Keratinocyte (primary cell): ENCODE measurements at regions not wholly inside any gene's neighbourhood (a gene's known extent, or its start where the extent isn't known, plus 50 kb on each side); places are given as distances from the start of the nearest gene placed in this dataset.

Experiments used
- DNase-seq: peaks from one replicate; pipeline ENCODE4 v3.0.0-alpha.2; 2011; ENCODE audit warnings: low read depth, missing footprints, low spot score
- FAIRE-seq: peaks from 2 replicates; lab custom pipeline; 2011; peaks lifted over from hg19 to GRCh38; lab: Jason Lieb, UNC
- H2AFZ ChIP-seq: 2 replicates; pipeline ENCODE4 v1.6.0; 2012; ENCODE audit warnings: low read length, control low read depth, inconsistent platforms; ENCODE audit not compliant: control insufficient read depth
- H3K27ac ChIP-seq: 2 replicates; pipeline ENCODE4 v1.5.1; 2011; ENCODE audit warnings: low read length; ENCODE audit not compliant: control insufficient read depth, insufficient read depth
- H3K27me3 ChIP-seq: 3 replicates; pipeline ENCODE4 v1.6.0; 2011; ENCODE audit warnings: low read length; ENCODE audit not compliant: control insufficient read depth, insufficient read depth; ENCODE audit errors: extremely low read depth
- H3K36me3 ChIP-seq, 2 experiments: 2 replicates in 1 of 2; 3 replicates in 1 of 2; pipeline ENCODE4 v1.5.1; 2011; ENCODE audit warnings: low read length in 2 of 2, mild to moderate bottlenecking in 1 of 2; ENCODE audit not compliant: control insufficient read depth in 2 of 2, insufficient read depth in 2 of 2; ENCODE audit errors: extremely low read depth in 1 of 2
- H3K4me1 ChIP-seq: 3 replicates; pipeline ENCODE4 v1.5.1; 2011; ENCODE audit warnings: low read length; ENCODE audit not compliant: control insufficient read depth, insufficient read depth; ENCODE audit errors: extremely low read depth
- H3K4me2 ChIP-seq: 3 replicates; pipeline ENCODE4 v1.6.0; 2011; ENCODE audit warnings: low read depth, low read length; ENCODE audit not compliant: control insufficient read depth, insufficient read depth; ENCODE audit errors: extremely low read depth
- H3K4me3 ChIP-seq, 3 experiments: fragments of 200-600 bp in 1 of 3; sonication (generic) in 1 of 3; 2 replicates in 2 of 3; 3 replicates in 1 of 3; pipeline ENCODE4 v1.5.1; 2011 to 2016; ENCODE audit warnings: low read length in 3 of 3, mild to moderate bottlenecking in 3 of 3, control low read depth in 2 of 3, inconsistent platforms in 1 of 3, low read depth in 1 of 3, mixed read lengths in 1 of 3, mixed run types in 1 of 3, moderate library complexity in 1 of 3; ENCODE audit not compliant: control insufficient read depth in 2 of 3, insufficient read depth in 2 of 3; ENCODE audit errors: extremely low read depth in 1 of 3
- H3K79me2 ChIP-seq: 2 replicates; pipeline ENCODE4 v1.6.0; 2012; ENCODE audit warnings: low read length; ENCODE audit not compliant: control insufficient read depth, insufficient read depth
- H3K9ac ChIP-seq: 3 replicates; pipeline ENCODE4 v1.6.0; 2011; ENCODE audit warnings: low read length; ENCODE audit not compliant: control insufficient read depth, insufficient read depth; ENCODE audit errors: extremely low read depth
- H3K9me1 ChIP-seq: 3 replicates; pipeline ENCODE4 v1.6.0; 2011; ENCODE audit warnings: low read length; ENCODE audit not compliant: control insufficient read depth, insufficient read depth; ENCODE audit errors: extremely low read depth
- H3K9me3 ChIP-seq: 2 replicates; pipeline ENCODE4 v1.5.1; 2012; ENCODE audit warnings: low read depth, low read length; ENCODE audit not compliant: control insufficient read depth
- H4K20me1 ChIP-seq: 3 replicates; pipeline ENCODE4 v1.6.0; 2011; ENCODE audit warnings: low read length; ENCODE audit not compliant: control insufficient read depth, insufficient read depth; ENCODE audit errors: extremely low read depth
- EZH2 ChIP-seq: IDR thresholded peaks from one replicate; pipeline ENCODE4 v1.6.1; 2012; ENCODE audit warnings: inconsistent platforms, mild to moderate bottlenecking, low read length, moderate library complexity
- dilution Hi-C: fragments of 300-500 bp; cut with MboI; formaldehyde crosslinking; loops from one replicate; pipeline ENCODE4 v1.7.0; 2020; ENCODE audit warnings: low sequenced_read_pairs; ENCODE audit not compliant: extremely low pct_ligation_motif_present
- TF ChIP-seq, protein P1 (sequence below), 3 experiments: IDR thresholded peaks in 1 of 3; conservative IDR thresholded peaks in 1 of 3; optimal IDR thresholded peaks in 1 of 3; 2 replicates in 2 of 3; 3 replicates in 1 of 3; pipeline versions ENCODE3 to v1.5.1; 2011; ENCODE audit warnings: low read length in 3 of 3, mild to moderate bottlenecking in 3 of 3, moderate library complexity in 2 of 3, control low read depth in 1 of 3, inconsistent platforms in 1 of 3; ENCODE audit not compliant: insufficient read depth in 2 of 3; ENCODE audit errors: extremely low read depth in 1 of 3

DNA sequence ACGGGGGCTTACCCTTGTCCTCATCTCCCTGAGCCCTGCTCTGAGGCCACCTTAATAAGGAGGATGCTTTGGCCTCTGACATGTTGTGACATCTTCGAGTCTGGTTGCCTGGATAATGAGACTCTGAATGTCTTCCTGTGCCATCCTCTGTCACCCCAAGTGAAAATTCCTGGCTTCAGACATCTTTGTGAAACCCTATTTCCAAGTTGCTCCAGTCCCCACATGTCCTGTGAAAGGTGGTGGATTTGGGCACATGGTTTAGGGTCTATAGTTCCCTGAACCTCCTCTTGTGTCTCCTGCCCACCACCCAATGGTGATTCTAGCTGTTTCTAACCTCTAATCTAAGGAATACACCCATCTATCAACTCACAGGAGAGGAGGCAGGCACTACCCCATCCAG lies 223.1 kb upstream of the GLI3 start:
- no peak for TF ChIP-seq EZH2
- TF ChIP-seq, protein P1, sequence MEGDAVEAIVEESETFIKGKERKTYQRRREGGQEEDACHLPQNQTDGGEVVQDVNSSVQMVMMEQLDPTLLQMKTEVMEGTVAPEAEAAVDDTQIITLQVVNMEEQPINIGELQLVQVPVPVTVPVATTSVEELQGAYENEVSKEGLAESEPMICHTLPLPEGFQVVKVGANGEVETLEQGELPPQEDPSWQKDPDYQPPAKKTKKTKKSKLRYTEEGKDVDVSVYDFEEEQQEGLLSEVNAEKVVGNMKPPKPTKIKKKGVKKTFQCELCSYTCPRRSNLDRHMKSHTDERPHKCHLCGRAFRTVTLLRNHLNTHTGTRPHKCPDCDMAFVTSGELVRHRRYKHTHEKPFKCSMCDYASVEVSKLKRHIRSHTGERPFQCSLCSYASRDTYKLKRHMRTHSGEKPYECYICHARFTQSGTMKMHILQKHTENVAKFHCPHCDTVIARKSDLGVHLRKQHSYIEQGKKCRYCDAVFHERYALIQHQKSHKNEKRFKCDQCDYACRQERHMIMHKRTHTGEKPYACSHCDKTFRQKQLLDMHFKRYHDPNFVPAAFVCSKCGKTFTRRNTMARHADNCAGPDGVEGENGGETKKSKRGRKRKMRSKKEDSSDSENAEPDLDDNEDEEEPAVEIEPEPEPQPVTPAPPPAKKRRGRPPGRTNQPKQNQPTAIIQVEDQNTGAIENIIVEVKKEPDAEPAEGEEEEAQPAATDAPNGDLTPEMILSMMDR (optimal IDR thresholded peaks at IDR 0.05 in 1 of 3, IDR thresholded peaks at IDR 0.05 in 1 of 3, conservative IDR thresholded peaks at IDR 0.05 in 1 of 3; ENCODE audit: extremely low read depth in 1 of 3, insufficient read depth in 2 of 3, low read length in 3 of 3) = no peak
- FAIRE-seq = no peak
- H3K27ac ChIP-seq = no peak overlapping the region

DNA sequence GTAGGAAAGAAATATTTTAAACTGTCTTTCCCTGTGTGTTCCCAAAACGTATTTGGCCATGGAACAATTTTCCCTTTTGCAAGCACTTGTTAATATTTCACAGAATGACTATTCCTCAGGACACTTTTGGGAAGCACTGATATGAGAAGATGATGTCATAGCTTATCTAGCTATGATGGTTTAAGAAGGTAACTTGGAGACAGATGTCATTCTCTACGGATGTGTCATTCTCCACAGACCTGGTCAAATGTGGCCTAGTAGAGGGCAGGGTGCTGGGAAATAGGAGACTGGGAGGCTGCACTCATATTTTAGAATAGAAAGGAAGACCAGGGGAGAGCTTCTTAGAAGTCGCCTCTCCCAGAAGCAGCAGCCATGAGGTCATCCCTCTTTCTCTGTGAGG lies 220.7 kb upstream of the GLI3 start:
- Histone ChIP-seq H4K20me1 (no peaks in the 10 kb centered on the region), H3K79me2 (no peaks in the 10 kb centered on the region), H3K4me1 (no peaks in the 10 kb centered on the region), H3K36me3 (no peaks in the 10 kb centered on the region), H3K27me3 (peaks cover 8% of the 10 kb centered on the region), H3K27ac (no peak overlapping the region), H3K9me3 (no peaks in the 10 kb centered on the region), H3K9ac (no peak overlapping the region), H3K4me2 (no peak overlapping the region), H2AFZ (no peak overlapping the region), H3K4me3 (no peak overlapping the region), H3K9me1 (no peaks in the 10 kb centered on the region)
- no peak for FAIRE-seq
- DNase-seq = no peak
- dilution Hi-C loops = no loop called here
- TF ChIP-seq, protein P1 (optimal IDR thresholded peaks at IDR 0.05 in 1 of 3, IDR thresholded peaks at IDR 0.05 in 1 of 3, conservative IDR thresholded peaks at IDR 0.05 in 1 of 3; ENCODE audit: extremely low read depth in 1 of 3, insufficient read depth in 2 of 3, low read length in 3 of 3) = no peak
- no peak for TF ChIP-seq EZH2

More for the DNA sequence above, 223.1 kb upstream of the GLI3 start:
- H2AFZ ChIP-seq = no peak overlapping the region
- no peaks in the 10 kb centered on the region for H4K20me1 ChIP-seq
- peaks cover 5% of the 10 kb centered on the region for H3K27me3 ChIP-seq
- H3K9ac ChIP-seq = no peak overlapping the region
- H3K9me3 ChIP-seq = no peaks in the 10 kb centered on the region
- no peak overlapping the region for H3K4me2 ChIP-seq
- dilution Hi-C loops = no loop called here
- H3K79me2 ChIP-seq = no peaks in the 10 kb centered on the region
- no peak for DNase-seq
- H3K4me1 ChIP-seq = no peaks in the 10 kb centered on the region
- no peaks in the 10 kb centered on the region for H3K36me3 ChIP-seq
- no peak overlapping the region for H3K4me3 ChIP-seq
- H3K9me1 ChIP-seq = no peaks in the 10 kb centered on the region
